GM21526 (cell line): ENCODE measurements at regions not wholly inside any gene's neighbourhood (a gene's known extent, or its start where the extent isn't known, plus 50 kb on each side); places are given as distances from the start of the nearest gene placed in this dataset.
"Not testable (repeated sequence)": the region's sequence is repeated elsewhere in the genome, so short reads cannot be mapped to it uniquely, and the experiment has no call there.

ENCODE experiments used
- ATAC-seq: cut with Tn5 transposase; IDR thresholded peaks from one replicate; pipeline ENCODE4 v1.9.1; 2021; ENCODE audit warnings: moderate library complexity; ENCODE audit not compliant: unreplicated experiment, low FRiP score

- ATAC-seq, result no peak
These were observed 583.0 kb upstream of the GOLIM4 start for GRCh38 chr3:168678730-168679129.

GRCh38 chr3:168671091-168671490, 575.4 kb upstream of the GOLIM4 start:
- ATAC-seq, result no peak

GRCh38 chr3:168660879-168661657, 565.3 kb upstream of the GOLIM4 start:
- not testable (repeated sequence) for ATAC-seq

- ATAC-seq, result no peak
These were observed 563.3 kb upstream of the GOLIM4 start for GRCh38 chr3:168659015-168659414.

GRCh38 chr3:168655611-168656010, 559.9 kb upstream of the GOLIM4 start:
- ATAC-seq, result no peak

- no peak for ATAC-seq
These were observed 559.0 kb upstream of the GOLIM4 start for GRCh38 chr3:168654700-168655099.

- no peak for ATAC-seq
These were observed 557.5 kb upstream of the GOLIM4 start for GRCh38 chr3:168653255-168653654.

DNA sequence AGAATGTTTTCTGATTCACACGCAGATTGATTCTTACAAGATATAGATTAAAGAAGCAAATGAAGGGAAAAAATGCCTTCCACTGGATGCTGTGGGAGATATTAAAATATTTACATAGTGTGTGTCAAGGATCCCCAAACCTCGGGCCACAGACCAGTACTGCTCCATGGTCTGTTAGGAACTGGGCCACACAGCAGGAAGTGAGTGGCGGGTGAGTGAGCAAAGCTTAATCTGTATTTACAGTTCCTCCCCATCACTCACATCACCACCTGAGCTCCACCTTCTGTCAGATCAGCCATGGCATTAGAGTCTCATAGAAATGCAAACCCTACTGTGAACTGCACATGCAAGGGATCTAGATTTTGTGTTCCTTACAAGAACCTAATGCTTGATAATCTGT, 552.6 kb upstream of the GOLIM4 start:
- no peak for ATAC-seq

DNA sequence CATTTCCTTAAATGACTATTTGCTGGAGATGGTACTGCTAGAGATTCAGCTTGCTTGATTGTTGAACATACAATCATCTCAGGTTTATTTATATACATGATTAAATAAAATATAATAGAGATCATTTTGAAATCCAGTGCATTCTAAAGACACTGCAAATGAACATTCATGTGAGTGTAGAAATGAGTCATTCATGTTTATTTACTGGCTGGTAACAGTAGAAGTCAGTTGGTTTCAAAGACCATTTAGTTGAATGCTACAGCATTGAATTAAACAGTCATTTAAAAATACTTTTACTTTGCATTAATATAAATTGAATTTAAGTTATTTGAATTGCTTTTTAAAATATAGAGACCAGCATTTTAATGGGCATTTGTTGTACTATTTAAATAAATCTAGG, 551.9 kb upstream of the GOLIM4 start:
- ATAC-seq, result no peak

DNA sequence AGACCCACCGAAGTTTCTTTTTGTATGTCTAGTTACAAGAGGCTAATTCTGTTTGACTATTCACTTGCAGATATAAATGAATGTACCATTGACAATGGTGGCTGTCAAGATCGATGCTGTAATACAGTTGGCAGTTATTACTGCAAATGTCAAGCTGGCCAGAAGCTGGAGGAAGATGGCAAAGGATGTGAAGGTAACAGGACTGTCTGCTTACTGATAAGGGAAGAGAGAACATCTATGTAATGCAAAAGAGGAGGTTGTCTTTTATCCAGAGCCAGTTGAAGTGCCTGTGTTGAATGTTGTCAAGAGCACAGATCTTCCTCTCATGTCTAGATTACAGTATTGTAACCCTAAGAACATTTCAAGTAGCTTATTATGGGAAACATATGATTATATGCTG, 549.5 kb upstream of the GOLIM4 start:
- ATAC-seq, result no peak

- no peak for ATAC-seq
These were observed 532.8 kb upstream of the GOLIM4 start for GRCh38 chr3:168628549-168628948.

DNA sequence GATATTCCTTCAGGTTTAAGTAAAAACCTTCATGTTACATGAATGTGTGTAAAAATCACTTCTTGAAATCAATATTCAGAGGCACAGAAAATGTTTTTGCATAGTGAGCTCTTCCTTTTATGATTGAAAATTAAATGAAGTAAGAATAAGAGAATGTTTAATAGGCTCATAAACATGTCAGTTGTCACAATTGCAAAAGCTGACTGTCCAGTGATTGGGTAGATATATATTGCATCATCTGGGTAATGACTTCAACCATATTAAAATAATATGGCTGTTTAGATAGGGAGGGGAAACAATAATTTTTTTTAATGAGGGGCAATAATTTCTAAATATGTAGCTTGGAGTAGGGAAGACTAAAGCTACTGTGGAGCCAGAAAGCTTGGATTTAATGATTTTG, 529.8 kb upstream of the GOLIM4 start:
- no peak for ATAC-seq

DNA sequence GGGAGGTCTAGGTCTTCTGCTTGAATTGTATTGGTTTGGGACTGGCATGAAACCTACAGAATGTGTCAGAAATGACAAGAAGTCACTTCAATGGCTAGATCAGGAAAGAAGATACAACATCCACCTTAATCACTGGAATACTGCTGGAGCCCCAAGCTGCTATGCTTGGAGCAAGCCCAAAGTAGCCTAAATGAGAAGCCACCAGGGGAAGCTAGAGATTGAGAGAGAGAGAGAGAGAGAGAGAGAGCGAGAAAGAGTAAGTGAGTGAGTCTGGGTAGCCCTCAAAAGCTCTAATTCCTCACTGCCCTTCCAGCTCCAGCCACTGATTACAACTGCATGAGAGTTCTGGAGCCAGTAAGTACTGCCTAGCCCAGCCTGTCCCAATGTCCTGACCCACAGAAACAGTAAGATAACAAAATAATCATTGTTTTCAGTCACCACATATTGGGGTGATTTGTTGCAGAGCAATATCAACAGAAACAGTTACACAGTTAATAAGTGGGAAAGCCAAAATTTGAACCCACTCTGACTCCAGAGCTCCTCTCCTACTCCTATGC, 529.2 kb upstream of the GOLIM4 start:
- no peak for ATAC-seq

DNA sequence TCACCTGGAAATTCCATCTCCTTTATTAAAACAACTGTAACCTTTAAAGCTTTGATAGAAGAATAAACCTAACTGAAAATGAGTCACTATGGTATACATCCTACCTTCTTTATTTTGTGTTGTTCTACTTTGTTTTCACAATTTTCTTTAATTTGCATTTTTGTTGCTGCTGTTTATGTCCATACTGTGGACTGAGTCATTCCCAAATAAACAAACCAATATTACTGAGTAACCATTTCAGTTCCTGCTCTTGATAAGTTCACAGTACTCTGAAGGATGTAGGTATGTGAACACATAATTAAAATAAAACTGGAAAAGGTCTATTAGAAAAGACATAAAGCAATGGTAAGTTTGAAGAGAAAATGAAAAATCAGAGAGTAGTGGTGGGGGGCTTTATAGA, 528.5 kb upstream of the GOLIM4 start:
- ATAC-seq, result no peak

DNA sequence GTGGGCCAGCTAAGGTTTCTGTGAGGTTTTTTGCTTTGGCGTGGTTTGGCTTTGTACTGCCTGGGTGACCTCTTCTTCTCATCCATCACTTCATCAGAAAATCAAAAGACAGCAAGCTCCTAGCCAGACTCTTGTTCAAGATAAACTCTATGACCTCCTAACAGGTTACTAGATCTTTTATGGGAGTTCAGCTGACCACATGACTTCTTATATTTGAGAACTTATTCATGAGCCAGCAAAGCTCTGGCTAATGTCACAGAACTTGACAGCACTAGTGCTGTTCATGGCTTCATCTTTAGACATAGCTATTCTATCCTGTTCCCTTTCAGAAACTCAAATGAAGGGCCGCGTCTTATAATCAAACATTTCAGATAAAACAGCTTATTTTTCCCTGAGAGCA, 527.1 kb upstream of the GOLIM4 start:
- ATAC-seq, result no peak

DNA sequence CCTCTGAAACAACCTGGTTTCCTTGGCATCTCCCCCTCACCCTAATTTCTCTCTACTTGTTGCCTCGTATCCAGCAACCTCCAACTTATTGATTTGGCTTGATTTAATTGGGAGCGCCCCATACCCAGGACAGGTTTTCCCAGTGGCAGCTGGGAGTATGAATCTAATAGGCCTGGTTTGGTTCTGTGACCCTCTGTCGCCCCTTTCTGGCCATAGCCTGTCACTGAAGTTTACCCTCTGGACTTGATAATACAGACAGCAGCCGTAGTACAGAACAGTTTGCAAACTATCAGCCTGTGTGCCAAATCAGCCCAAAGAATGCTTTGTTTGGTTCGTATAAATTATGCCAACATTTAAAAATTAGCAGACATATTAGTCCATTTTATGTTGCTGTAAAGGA, 525.1 kb upstream of the GOLIM4 start:
- peak; percentile 65 for ATAC-seq

DNA sequence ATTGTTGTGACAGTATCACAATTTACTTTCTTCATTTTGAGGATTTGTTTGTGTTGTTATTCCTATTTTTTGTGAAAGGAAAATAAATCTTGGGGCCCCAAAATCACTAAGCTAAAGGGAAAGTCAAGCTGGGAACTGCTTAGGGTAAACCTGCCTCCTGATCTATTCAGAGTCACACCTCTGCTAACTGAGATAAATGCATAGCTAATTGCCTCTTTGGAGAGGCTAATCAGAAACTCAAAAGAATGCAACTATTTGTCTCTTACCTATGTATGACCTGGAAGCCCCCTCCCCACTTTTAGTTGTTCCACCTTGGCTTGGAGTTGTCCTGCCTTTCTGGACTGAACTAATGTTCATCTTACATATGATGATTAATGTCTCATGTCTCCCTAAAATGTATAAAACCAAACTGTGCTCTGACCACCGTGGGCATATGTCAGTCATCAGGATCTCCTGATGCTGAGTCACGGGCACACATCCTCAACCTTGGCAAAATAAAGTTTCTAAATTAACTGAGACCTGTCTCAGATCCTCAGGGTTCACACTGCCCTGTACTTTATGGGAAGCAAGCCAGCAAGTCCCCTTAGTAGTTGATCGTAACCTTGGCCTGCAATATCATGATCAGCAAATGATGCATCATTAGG, 523.2 kb upstream of the GOLIM4 start:
- no peak for ATAC-seq

DNA sequence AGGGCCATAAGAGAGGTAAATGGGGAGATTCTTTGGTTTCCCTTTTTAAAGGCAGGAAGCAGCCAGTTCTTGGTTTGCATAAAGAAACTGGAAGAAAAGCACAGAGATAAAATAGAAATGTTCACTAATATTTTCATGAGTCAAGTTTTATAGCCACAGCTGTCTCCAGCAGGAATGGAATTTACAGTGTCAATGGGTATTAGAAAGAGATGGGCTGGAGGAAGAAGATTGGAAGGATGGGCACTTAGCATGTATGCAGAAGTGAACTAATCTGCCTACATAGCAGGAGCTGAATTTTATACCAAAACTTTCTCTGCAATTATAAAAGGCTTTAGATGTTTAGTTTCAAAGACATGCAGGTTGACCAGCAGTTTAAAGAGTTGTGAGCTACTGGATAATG, 521.9 kb upstream of the GOLIM4 start:
- ATAC-seq, result no peak

DNA sequence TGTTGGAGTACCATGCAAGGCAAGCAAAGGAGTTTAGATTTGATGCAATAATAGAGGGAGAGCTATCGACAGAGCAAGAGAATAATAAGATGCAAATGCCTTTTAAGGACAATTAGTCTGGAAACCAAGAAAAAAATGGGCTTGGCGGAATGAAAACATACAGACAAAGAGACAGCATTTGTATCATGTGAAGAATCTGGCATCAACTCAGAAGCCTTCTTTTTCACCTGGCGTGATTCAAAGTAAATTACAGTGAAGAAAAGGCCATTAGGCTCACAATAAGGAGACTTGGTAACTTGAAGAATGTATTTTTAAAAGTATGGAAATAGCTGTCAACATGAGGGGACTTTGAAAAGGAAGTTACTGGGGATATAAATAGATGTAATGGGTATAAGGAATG, 521.2 kb upstream of the GOLIM4 start:
- no peak for ATAC-seq

GRCh38 chr3:168615493-168616020, 519.8 kb upstream of the GOLIM4 start:
- ATAC-seq, result peak; percentile 56

- ATAC-seq, result no peak
These were observed 517.4 kb upstream of the GOLIM4 start for GRCh38 chr3:168613151-168613550.

- no peak for ATAC-seq
These were observed 516.9 kb upstream of the GOLIM4 start for GRCh38 chr3:168612671-168613070.
